GM19351 (cell line): ENCODE measurements at regions not wholly inside any gene's neighbourhood (a gene's known extent, or its start where the extent isn't known, plus 50 kb on each side); places are given as distances from the start of the nearest gene placed in this dataset.
A peak's percentile ranks its signal among the peaks of the same experiment; 100 is the strongest.

Experiments used
- ATAC-seq: cut with Tn5 transposase; IDR thresholded peaks from one replicate; pipeline ENCODE4 v1.9.1; 2021; ENCODE audit warnings: mild to moderate bottlenecking, moderate library complexity; ENCODE audit not compliant: unreplicated experiment

DNA sequence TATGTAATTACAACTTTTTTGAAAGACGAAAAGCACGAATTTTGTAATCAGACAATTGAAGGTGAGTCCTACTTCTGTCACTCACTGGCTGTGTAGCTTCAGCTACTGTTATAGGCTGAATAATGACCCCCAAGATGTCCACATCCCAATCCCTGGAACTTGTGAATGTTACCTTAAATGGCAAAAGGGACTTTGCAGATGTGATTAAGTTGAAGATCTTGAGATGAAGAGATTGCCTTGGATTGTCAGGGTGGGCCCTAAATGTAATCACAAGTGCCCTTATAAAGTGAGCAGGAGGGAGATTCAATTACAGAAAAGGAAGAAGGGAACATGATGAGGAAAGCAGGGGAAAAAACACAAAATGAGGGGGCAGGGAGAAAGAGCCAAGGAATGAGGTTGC, 326.2 kb upstream of the MSX2 start:
- ATAC-seq: no peak

GRCh38 chr5:174399411-174399810, 325.0 kb upstream of the MSX2 start:
- no peak for ATAC-seq

DNA sequence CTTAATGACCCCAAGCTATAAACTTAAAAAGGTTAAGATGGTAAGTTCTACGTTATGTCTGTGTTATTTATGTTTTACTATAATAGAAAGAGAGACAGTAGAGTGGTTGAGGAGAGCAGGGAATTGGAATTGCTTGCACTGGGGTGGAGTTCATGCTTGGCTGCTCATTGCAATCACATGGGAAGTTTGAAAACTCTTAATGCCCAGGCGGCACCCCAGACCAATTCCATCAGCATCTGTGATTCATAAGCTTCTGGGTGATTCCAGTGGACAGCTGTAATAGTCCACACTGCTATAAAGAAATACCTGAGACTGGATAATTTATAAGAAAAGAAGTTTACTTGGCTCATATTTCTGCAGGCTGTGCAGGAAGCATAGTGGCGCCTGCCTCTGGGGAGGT, 323.9 kb upstream of the MSX2 start:
- ATAC-seq: no peak

- no peak for ATAC-seq
Observed at GRCh38 chr5:174401793-174402192, 322.6 kb upstream of the MSX2 start.

- no peak for ATAC-seq
Observed at GRCh38 chr5:174402222-174402812, 322.1 kb upstream of the MSX2 start.

- ATAC-seq: no peak
Observed at GRCh38 chr5:174404848-174405247, 319.5 kb upstream of the MSX2 start.

DNA sequence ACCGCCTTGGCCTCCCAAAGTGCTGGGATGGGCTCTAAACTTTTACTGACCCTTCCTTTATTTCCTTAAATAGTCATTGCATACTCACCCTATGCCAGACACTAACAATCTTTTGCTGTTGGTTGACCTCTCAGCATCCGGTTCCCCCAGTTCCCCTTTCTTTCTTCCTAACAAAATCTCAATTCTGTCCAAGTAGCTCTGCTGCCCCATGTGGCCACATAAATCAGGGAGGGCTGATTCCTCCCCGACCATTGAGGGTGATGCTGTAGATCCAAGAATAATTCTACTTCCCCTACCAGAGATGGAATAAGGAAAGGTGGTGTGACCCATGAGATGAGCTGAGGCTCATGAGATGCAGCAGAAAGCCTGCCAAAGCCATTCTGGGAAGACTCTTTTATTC, 315.3 kb upstream of the MSX2 start:
- no peak for ATAC-seq

- ATAC-seq: no peak
Observed at GRCh38 chr5:174409971-174410370, 314.4 kb upstream of the MSX2 start.

- ATAC-seq: no peak
Observed at GRCh38 chr5:174410716-174411478, 313.5 kb upstream of the MSX2 start.

DNA sequence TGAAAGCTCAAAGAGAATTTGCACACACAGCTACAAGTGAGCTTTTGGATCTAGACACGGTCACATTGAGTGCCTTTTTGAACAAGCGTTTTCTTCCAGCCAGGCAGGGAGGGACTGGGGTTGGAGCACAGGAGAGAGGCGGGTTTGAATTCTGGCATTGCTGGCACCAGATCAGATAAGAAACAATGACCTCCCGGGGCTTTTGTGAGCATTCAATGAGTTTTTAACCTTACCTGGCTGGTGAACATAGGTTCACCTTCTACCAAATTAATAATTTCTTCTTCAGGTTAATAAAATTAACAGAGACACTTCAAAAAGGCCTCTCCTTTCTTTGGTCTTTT, 312.9 kb upstream of the MSX2 start:
- no peak for ATAC-seq

- no peak for ATAC-seq
Observed at GRCh38 chr5:174412374-174412773, 312.0 kb upstream of the MSX2 start.

DNA sequence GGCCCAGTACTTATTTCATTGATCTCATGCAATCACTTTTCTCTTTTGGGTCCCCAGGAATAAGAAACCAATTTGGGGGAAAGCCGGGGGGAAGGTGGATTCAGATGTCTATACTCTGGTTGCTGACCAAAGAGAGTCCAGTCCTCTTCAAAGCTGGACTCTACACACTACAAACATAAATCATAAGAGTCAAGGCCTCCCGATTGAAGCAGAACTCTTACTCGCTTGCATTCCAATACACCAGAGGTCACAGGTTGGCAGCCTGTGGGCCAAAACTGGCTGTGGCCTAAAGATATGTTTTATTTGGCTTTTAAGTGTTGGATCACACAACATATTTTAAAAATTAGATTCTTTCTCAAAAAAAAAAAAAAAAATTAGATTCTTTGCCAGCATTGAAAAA, 311.4 kb upstream of the MSX2 start:
- no peak for ATAC-seq

- no peak for ATAC-seq
Observed at GRCh38 chr5:174413567-174414314, 310.6 kb upstream of the MSX2 start.

- ATAC-seq: no peak
Observed at GRCh38 chr5:174414315-174414710, 310.1 kb upstream of the MSX2 start.

DNA sequence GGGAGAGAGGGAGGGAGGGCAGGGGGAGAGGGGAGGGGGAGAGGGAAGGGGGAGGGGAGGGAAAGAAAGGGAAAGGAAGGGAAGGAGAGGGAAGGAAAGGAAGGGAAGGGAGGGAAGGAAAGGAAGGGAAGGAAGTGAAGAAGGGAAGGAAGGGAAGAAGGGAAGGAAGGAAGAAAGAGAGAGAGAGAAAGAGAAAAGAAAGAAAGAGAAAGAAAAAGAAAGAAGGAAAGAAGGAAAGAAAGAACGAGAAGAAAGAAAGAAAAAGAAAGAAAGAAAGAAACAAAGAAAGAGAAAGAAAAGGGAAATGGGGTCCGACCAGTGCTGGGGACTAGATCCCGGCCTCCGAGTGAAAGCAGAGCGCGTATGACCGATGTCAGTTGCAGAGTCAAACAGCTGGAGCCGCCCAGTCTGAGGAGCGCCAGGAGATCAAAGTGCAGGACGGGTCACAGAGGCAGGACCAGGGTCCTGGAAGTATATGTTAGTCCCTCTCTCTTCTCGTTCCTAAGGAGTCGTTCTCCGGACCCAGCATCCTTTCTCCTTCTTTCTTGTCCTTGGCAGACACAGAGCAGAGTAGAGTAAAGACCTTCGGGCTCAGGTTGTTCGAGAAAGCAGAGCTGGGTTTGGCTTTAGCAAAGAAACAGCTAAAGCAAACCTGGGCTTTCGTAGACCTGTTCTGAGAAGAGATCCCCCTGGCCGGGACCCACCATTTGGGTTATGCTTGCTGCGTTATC, 305.4 kb upstream of the MSX2 start:
- ATAC-seq: peak; percentile 27

- ATAC-seq: peak; percentile 89
Observed at GRCh38 chr5:174419540-174420132, 304.7 kb upstream of the MSX2 start.

DNA sequence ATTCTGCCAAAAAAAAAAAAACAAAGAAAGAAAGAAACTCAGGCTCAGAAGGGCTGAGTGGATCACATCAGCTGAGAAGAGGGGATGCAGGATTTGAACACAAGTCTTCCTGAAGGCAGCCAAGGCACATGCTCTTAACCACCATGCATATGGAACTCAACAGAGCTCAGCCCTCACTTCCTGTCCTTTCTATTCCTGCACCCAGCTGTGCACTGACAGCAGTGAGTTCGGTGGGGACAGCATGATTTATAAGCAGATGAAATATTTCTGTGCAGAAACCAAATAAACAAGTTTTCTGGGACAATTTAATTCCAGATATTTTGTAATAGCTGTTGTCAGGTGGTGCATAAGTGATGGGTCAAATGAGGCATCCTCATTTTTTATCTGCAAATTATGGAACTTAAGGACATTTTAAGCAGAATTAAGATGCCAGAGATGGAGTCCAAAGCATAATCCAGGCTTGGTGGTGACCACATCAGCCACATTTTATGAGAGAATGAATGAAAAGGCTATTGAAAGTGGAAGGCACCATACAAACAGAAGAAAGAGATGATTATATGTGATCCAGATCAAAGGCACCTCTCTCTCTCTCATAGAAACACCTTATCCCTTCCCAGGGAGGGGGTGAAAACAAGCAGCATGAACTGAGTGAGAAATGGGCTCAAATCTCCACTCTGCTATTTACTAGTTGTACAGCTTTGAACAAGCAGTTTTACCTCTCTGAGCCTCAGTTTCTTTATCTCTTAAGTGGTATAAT, 303.6 kb upstream of the MSX2 start:
- no peak for ATAC-seq

DNA sequence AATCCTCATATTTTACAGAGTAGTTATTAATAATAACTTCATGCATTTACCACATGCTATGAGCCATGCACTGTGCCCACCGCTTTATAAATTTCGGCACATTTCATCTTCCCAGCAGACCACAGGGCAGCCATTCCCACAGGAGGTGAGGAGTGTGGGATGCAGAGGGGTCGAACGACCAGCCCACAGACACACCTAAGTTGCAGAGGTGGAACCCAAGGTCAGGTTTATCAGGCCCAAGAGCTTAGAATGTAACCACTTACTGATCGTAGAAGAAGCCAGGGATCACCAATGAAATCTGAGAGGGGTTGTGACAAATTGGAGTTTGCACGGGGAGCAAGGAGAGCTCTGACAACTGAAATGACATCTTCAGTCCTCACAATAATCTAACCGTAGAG, 303.0 kb upstream of the MSX2 start:
- ATAC-seq: no peak

DNA sequence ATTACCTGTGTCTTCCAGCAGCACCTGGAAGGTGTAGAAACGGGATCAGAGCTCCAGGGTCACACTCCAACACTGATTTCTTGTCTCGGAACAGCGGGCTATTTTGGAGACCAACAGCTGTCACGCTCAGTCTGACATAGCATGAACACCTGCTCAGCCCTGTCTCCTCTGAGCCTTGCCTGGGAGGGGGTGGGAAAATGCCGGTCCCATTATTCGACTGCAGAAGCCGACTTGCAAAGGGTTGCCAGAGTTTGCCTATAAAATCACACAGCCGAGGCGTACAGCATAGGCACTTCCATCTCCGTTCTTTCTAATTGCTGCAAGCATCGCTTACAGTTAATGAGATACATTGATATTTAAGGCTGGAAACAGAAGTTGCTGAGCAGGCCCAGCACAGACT, 300.8 kb upstream of the MSX2 start:
- ATAC-seq: no peak

- ATAC-seq: no peak
Observed at GRCh38 chr5:174424219-174425053, 299.9 kb upstream of the MSX2 start.
